NT2/D1 (cell line): ENCODE measurements at regions not wholly inside any gene's neighbourhood (a gene's known extent, or its start where the extent isn't known, plus 50 kb on each side); places are given as distances from the start of the nearest gene placed in this dataset.

Experiments
- SUZ12 ChIP-seq: IDR thresholded peaks from 2 replicates; pipeline ENCODE4 v1.6.1; 2011; ENCODE audit not compliant: insufficient read length, insufficient read depth; ENCODE audit errors: extremely low read depth
- YY1 ChIP-seq: IDR thresholded peaks from 2 replicates; pipeline ENCODE4 v1.6.1; 2011; ENCODE audit not compliant: insufficient read length, insufficient read depth

- no peak for TF ChIP-seq YY1
- no peak for TF ChIP-seq SUZ12
Measured at GRCh38 chr1:148317288-148317985, 165.4 kb upstream of the NBPF11 start.
